ENCODE measurements at regions not wholly inside any gene's neighbourhood (a gene's known extent, or its start where the extent isn't known, plus 50 kb on each side); places are given as distances from the start of the nearest gene placed in this dataset.

DNA sequence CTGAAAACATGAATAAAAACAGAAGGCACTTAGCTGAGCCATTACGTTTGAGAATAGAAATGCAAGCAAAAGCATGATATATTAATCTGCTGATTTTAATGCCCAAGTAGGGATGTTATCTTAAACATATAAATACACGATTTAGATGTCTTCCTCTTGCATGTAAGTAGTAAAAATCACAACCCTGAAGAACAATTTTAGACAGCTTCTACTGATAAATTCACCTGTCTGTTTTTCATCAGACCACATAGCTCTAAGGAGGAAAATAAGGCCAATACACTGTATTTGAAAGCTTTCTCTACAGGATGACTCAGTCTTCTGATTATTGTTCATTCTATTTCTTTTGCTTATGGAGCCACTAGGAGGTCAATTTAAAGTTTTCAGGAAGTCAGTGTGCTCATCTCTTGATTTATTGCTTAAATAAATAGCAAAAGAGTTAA is 210.9 kb upstream of the CHRM2 start:
- TF ChIP-seq, protein P1, sequence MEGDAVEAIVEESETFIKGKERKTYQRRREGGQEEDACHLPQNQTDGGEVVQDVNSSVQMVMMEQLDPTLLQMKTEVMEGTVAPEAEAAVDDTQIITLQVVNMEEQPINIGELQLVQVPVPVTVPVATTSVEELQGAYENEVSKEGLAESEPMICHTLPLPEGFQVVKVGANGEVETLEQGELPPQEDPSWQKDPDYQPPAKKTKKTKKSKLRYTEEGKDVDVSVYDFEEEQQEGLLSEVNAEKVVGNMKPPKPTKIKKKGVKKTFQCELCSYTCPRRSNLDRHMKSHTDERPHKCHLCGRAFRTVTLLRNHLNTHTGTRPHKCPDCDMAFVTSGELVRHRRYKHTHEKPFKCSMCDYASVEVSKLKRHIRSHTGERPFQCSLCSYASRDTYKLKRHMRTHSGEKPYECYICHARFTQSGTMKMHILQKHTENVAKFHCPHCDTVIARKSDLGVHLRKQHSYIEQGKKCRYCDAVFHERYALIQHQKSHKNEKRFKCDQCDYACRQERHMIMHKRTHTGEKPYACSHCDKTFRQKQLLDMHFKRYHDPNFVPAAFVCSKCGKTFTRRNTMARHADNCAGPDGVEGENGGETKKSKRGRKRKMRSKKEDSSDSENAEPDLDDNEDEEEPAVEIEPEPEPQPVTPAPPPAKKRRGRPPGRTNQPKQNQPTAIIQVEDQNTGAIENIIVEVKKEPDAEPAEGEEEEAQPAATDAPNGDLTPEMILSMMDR (conservative IDR thresholded peaks at IDR 0.05; ENCODE audit: low read depth, low read length): no peak

More for the DNA sequence above, 210.9 kb upstream of the CHRM2 start:
- Histone ChIP-seq H2AK9ac (replicated peaks; ENCODE audit: low read depth, low read length, poor library complexity) (no peak overlapping the region), H3K27ac (ENCODE audit: insufficient read depth, low read length) (no peak overlapping the region; the same call in 1 of the 2 replicates), H4K8ac (ENCODE audit: low read depth in 2 of 2, low read length in 2 of 2) (no peak overlapping the region), H4K20me1 (ENCODE audit: insufficient read depth, low read length) (no peaks in the 10 kb centered on the region), H3K9ac (ENCODE audit: low read depth, low read length) (no peak overlapping the region), H3K9me1 (ENCODE audit: insufficient read depth, low read length) (no peaks in the 10 kb centered on the region), H3K23ac (ENCODE audit: low read depth, low read length) (no peak overlapping the region), H3K18ac (ENCODE audit: low read depth, low read length) (no peak overlapping the region), H3K9me3 (ENCODE audit: control insufficient read depth, insufficient read depth, low read length) (no peaks in the 10 kb centered on the region), H3K4me3 (ENCODE audit: insufficient read depth, low read depth, low read length) (no peak overlapping the region), H2AK5ac (ENCODE audit: low read depth, low read length) (no peak overlapping the region), H2BK15ac (ENCODE audit: low read depth, low read length) (no peak overlapping the region), H3K56ac (ENCODE audit: extremely low read depth, insufficient read depth, low read length) (no peak overlapping the region), H3K4me2 (ENCODE audit: low read depth, low read length) (no peak overlapping the region), H3K27me3 (ENCODE audit: control insufficient read depth, insufficient read depth, low read length) (no peaks in the 10 kb centered on the region), H3K14ac (replicated peaks; ENCODE audit: low read depth, low read length) (no peak overlapping the region), H2AFZ (replicated peaks; ENCODE audit: low read length, poor library complexity) (no peak overlapping the region), H2BK20ac (ENCODE audit: low read depth, low read length) (no peak overlapping the region), H3K4ac (ENCODE audit: low read depth, low read length) (no peak overlapping the region), H3K79me1 (ENCODE audit: low read depth in 1 of 2, low read length in 2 of 2) (no peaks in the 10 kb centered on the region), H3K4me1 (ENCODE audit: control insufficient read depth, insufficient read depth, low read length) (no peaks in the 10 kb centered on the region), H2BK120ac (ENCODE audit: low read depth, low read length) (no peak overlapping the region), H3K36me3 (ENCODE audit: control insufficient read depth, insufficient read depth, low read length) (no peaks in the 10 kb centered on the region), H4K5ac (ENCODE audit: low read depth, low read length) (no peak overlapping the region), H4K91ac (ENCODE audit: insufficient read depth, low read depth, low read length) (no peak overlapping the region), H2BK5ac (ENCODE audit: low read depth, low read length, poor library complexity, severe bottlenecking) (no peak overlapping the region)
- no TSS peak for BruUV-seq (replicated peaks)
- ChIA-PET CTCF (no interaction called here), POLR2A (ENCODE audit: unreplicated experiment) (no interaction called here)
- ATAC-seq (ENCODE audit: low read depth) (peak; percentile 52), DNase-seq (peak; percentile 8)
- WGBS, 2 experiments (ENCODE audit: extremely low coverage in 2 of 2, insufficient read length in 1 of 2): no CpG with 5 or more reads among the region's 2 CpGs
- in situ Hi-C loops (cut with MboI; ENCODE audit: low sequenced_read_pairs) (no loop called here), dilution Hi-C loops (cut with HindIII; ENCODE audit: low sequenced_read_pairs, unreplicated experiment) (no loop called here), intact Hi-C loops (cut with micrococcal nuclease) (loop anchor here (10.0 kb wide), 1 partner anchor 207 kb away; the partner anchor contains the start of gene CHRM2)
